HepG2 (cell line): ENCODE measurements at regions not wholly inside any gene's neighbourhood (a gene's known extent, or its start where the extent isn't known, plus 50 kb on each side); places are given as distances from the start of the nearest gene placed in this dataset.

Experiments
- ATAC-seq: fragments of 200-7000 bp; cut with Tn5 transposase; 3 replicates; pipeline ENCODE4 v1.9.1; 2020; ENCODE audit warnings: mild to moderate bottlenecking, moderate library complexity
- BruUV-seq: library from RNA; stranded (reverse); fragments of 400-500 nt; replicated peaks from 2 replicates; lab custom pipeline; 2021; lab: Mats Ljungman, UMichigan
- CTCF ChIA-PET: fragments of 300-600 bp; formaldehyde crosslinking; extraction: SDS; loops from one replicate; lab custom pipeline; 2021; ENCODE audit warnings: low total read pairs, inconsistent platforms, low intra/inter-chr PET ratio; lab: Yijun Ruan, JAX
- POLR2A ChIA-PET: fragments of 350-600 bp; sonication (Branson Sonifier 250); formaldehyde crosslinking; loops from one replicate; lab custom pipeline; 2020; ENCODE audit warnings: antibody characterized with exemption, inconsistent platforms; lab: Yijun Ruan, JAX
- DNase-seq: peaks from one replicate; pipeline ENCODE4 v3.0.0-alpha.2; 2015; ENCODE audit warnings: low spot score
- FAIRE-seq: peaks from 3 replicates; lab custom pipeline; 2011; peaks lifted over from hg19 to GRCh38; lab: Jason Lieb, UNC
- H2AFZ ChIP-seq: one replicate; pipeline ENCODE4 v1.6.1; 2011; ENCODE audit warnings: low read length, inconsistent platforms
- H3K27ac ChIP-seq: fragments of 300-600 bp; 3 replicates; pipeline ENCODE4 v1.8.0; 2011; ENCODE audit warnings: mixed run types, mild to moderate bottlenecking, mixed read lengths, low read length, inconsistent platforms; ENCODE audit not compliant: insufficient read depth; ENCODE audit errors: extremely low read length
- H3K27me3 ChIP-seq, 2 experiments: fragments of 200-600 bp in 1 of 2; 2 replicates in 1 of 2; 3 replicates in 1 of 2; pipeline versions ENCODE4 v1.6.0 to v1.8.0; 2011; ENCODE audit warnings: low read length in 2 of 2, mild to moderate bottlenecking in 2 of 2, moderate library complexity in 2 of 2, inconsistent platforms in 1 of 2; ENCODE audit not compliant: insufficient read depth in 2 of 2, control insufficient read depth in 1 of 2
- H3K36me3 ChIP-seq, 2 experiments: fragments of 200-600 bp in 1 of 2; replicated peaks in 1 of 2; 2 replicates in 1 of 2; 3 replicates in 1 of 2; pipeline versions ENCODE4 v1.5.1 to v1.8.0; 2011; ENCODE audit warnings: low read length in 2 of 2, inconsistent platforms in 1 of 2; ENCODE audit not compliant: insufficient read depth in 2 of 2, control insufficient read depth in 1 of 2
- H3K4me1 ChIP-seq: 2 replicates; pipeline ENCODE4 v1.5.1; 2012; ENCODE audit warnings: low read length, inconsistent platforms; ENCODE audit not compliant: insufficient read depth
- H3K4me2 ChIP-seq: 2 replicates; pipeline ENCODE4 v1.6.0; 2011; ENCODE audit warnings: low read depth, low read length, inconsistent platforms
- H3K4me3 ChIP-seq, 3 experiments: fragments of 200-600 bp in 1 of 3; sonication (generic), shearing (Covaris generic) in 1 of 3; replicated peaks in 1 of 3; 2 replicates each; pipeline ENCODE4 v1.5.1; 2011 to 2016; ENCODE audit warnings: low read length in 3 of 3, inconsistent platforms in 2 of 3, low read depth in 2 of 3, mild to moderate bottlenecking in 2 of 3, control low read depth in 1 of 3, mixed read lengths in 1 of 3; ENCODE audit not compliant: insufficient read depth in 1 of 3
- H3K79me2 ChIP-seq: one replicate; pipeline ENCODE4 v1.6.1; 2011; ENCODE audit warnings: low read length, inconsistent platforms; ENCODE audit not compliant: insufficient read depth
- H3K9ac ChIP-seq: 2 replicates; pipeline ENCODE4 v1.6.0; 2011; ENCODE audit warnings: mild to moderate bottlenecking, low read depth, low read length, inconsistent platforms; ENCODE audit not compliant: insufficient read depth
- H3K9me3 ChIP-seq: 2 replicates; pipeline ENCODE4 v1.5.1; 2012; ENCODE audit warnings: mild to moderate bottlenecking, low read length
- H4K20me1 ChIP-seq: 2 replicates; pipeline ENCODE4 v1.6.0; 2011; ENCODE audit warnings: inconsistent platforms, mild to moderate bottlenecking, low read length, moderate library complexity; ENCODE audit not compliant: insufficient read depth
- ADNP ChIP-seq: sonication (generic); formaldehyde crosslinking; IDR thresholded peaks from 2 replicates; pipeline ENCODE4 v1.4.0; 2020; ENCODE audit warnings: missing genetic modification reagents
- ATF1 ChIP-seq: IDR thresholded peaks from 2 replicates; pipeline ENCODE4 v1.6.1; 2016; ENCODE audit warnings: mild to moderate bottlenecking, control low read depth
- BORCS8-MEF2B ChIP-seq: sonication (generic); formaldehyde crosslinking; IDR thresholded peaks from 2 replicates; pipeline ENCODE4 v1.8.0; 2022; ENCODE audit warnings: mild to moderate bottlenecking, missing genetic modification reagents
- DR1 ChIP-seq: sonication (generic); formaldehyde crosslinking; IDR thresholded peaks from 2 replicates; pipeline ENCODE4 v1.8.0; 2021; ENCODE audit warnings: mild to moderate bottlenecking, missing genetic modification reagents, inconsistent platforms
- NR2F2 ChIP-seq: IDR thresholded peaks from 2 replicates; pipeline ENCODE4 v1.6.1; 2012; ENCODE audit warnings: low read depth, inconsistent platforms, borderline replicate concordance
- SP140L ChIP-seq: sonication (generic); formaldehyde crosslinking; IDR thresholded peaks from 2 replicates; pipeline ENCODE4 v1.4.0; 2020; ENCODE audit warnings: missing genetic modification reagents, borderline replicate concordance
- TCF7 ChIP-seq: sonication (generic); IDR thresholded peaks from 2 replicates; pipeline ENCODE4 v1.6.1; 2016; ENCODE audit warnings: antibody characterized with exemption, low read depth
- ZNF24 ChIP-seq: fragments of 450-650 bp; IDR thresholded peaks from 2 replicates; pipeline ENCODE4 v1.6.1; 2017; ENCODE audit warnings: antibody characterized with exemption, mild to moderate bottlenecking
- ZNF891 ChIP-seq: sonication (generic); formaldehyde crosslinking; IDR thresholded peaks from 2 replicates; pipeline ENCODE4 v1.5.0; 2020; ENCODE audit warnings: mild to moderate bottlenecking, missing genetic modification reagents
- ZSCAN31 ChIP-seq: sonication (generic); formaldehyde crosslinking; IDR thresholded peaks from 2 replicates; pipeline ENCODE4 v1.5.0; 2020; ENCODE audit warnings: low read depth, mild to moderate bottlenecking, missing genetic modification reagents
- WGBS: methylation state at CpG from one replicate; pipeline ENCODE4 v1.1.6; 2017; ENCODE audit warnings: low lambda C conversion rate; 5-methylcytosine and 5-hydroxymethylcytosine counted together
- in situ Hi-C: cut with HindIII; loops from 2 replicates; pipeline ENCODE4 v1.10.0; 2017; ENCODE audit warnings: low pct_unique_long_range_greater_than_20kb; ENCODE audit not compliant: extremely low pct_ligation_motif_present
- intact Hi-C: fragments of 100-400 bp; cut with micrococcal nuclease; formaldehyde crosslinking; loops from one replicate; pipeline ENCODE4 v1.10.0; 2022; ENCODE audit not compliant: unreplicated experiment
- TF ChIP-seq, protein P1 (sequence below): IDR thresholded peaks from 2 replicates; pipeline ENCODE4 v1.6.1; 2016; ENCODE audit warnings: low read depth, control low read depth
- TF ChIP-seq, protein P2 (sequence below): fragments of 450-650 bp; IDR thresholded peaks from 2 replicates; pipeline ENCODE4 v1.6.1; 2017
- TF ChIP-seq, protein P3 (sequence below): sonication (generic); formaldehyde crosslinking; IDR thresholded peaks from 2 replicates; pipeline ENCODE4 v1.8.1; 2023; ENCODE audit warnings: missing genetic modification reagents, mild to moderate bottlenecking, borderline replicate concordance
- TF ChIP-seq, protein P4 (sequence below): sonication (generic); formaldehyde crosslinking; IDR thresholded peaks from 2 replicates; pipeline ENCODE4 v1.5.0; 2020; ENCODE audit warnings: mild to moderate bottlenecking, missing genetic modification reagents
- TF ChIP-seq, protein P5 (sequence below): sonication (generic); formaldehyde crosslinking; IDR thresholded peaks from 2 replicates; pipeline ENCODE4 v1.4.0; 2020; ENCODE audit warnings: mild to moderate bottlenecking, missing genetic modification reagents
- TF ChIP-seq, protein P6 (sequence below): sonication (generic); formaldehyde crosslinking; IDR thresholded peaks from 2 replicates; pipeline ENCODE4 v1.4.0; 2020; ENCODE audit warnings: mild to moderate bottlenecking, missing genetic modification reagents

GRCh38 chr21:38095220-38095619 lies 161.6 kb upstream of the KCNJ15 start:
- FAIRE-seq (no peak), DNase-seq (no peak), ATAC-seq (no peak)
- Histone ChIP-seq H3K27me3 (no peaks in the 10 kb centered on the region), H3K36me3 (no peaks in the 10 kb centered on the region), H3K9me3 (0 out of 2 replicates have a peak, but pooled peaks cover 5% of the 10 kb centered on the region), H3K9ac (no peak overlapping the region), H4K20me1 (no peaks in the 10 kb centered on the region), H3K4me2 (no peak overlapping the region), H3K4me1 (no peaks in the 10 kb centered on the region), H2AFZ (no peak overlapping the region), H3K27ac (no peak overlapping the region), H3K79me2 (no peaks in the 10 kb centered on the region), H3K4me3 (no peak overlapping the region)
- WGBS = 2% methylated on average over 5 of the region's 5 CpGs
- in situ Hi-C loops = no loop called here
- intact Hi-C loops = no loop called here
- CTCF ChIA-PET = no interaction called here
- no TSS peak for BruUV-seq
- POLR2A ChIA-PET = no interaction called here
- TF ChIP-seq, protein P1, sequence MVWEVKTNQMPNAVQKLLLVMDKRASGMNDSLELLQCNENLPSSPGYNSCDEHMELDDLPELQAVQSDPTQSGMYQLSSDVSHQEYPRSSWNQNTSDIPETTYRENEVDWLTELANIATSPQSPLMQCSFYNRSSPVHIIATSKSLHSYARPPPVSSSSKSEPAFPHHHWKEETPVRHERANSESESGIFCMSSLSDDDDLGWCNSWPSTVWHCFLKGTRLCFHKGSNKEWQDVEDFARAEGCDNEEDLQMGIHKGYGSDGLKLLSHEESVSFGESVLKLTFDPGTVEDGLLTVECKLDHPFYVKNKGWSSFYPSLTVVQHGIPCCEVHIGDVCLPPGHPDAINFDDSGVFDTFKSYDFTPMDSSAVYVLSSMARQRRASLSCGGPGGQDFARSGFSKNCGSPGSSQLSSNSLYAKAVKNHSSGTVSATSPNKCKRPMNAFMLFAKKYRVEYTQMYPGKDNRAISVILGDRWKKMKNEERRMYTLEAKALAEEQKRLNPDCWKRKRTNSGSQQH = no peak
- no peak for TF ChIP-seq ADNP (CRISPR knock-in tag)
- TF ChIP-seq ZSCAN31 = no peak
- TF ChIP-seq, protein P2, sequence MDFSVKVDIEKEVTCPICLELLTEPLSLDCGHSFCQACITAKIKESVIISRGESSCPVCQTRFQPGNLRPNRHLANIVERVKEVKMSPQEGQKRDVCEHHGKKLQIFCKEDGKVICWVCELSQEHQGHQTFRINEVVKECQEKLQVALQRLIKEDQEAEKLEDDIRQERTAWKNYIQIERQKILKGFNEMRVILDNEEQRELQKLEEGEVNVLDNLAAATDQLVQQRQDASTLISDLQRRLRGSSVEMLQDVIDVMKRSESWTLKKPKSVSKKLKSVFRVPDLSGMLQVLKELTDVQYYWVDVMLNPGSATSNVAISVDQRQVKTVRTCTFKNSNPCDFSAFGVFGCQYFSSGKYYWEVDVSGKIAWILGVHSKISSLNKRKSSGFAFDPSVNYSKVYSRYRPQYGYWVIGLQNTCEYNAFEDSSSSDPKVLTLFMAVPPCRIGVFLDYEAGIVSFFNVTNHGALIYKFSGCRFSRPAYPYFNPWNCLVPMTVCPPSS = no peak
- TF ChIP-seq ZNF891 = no peak
- TF ChIP-seq, protein P3, sequence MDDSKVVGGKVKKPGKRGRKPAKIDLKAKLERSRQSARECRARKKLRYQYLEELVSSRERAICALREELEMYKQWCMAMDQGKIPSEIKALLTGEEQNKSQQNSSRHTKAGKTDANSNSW (CRISPR knock-in tag) = no peak
- TF ChIP-seq, protein P4, sequence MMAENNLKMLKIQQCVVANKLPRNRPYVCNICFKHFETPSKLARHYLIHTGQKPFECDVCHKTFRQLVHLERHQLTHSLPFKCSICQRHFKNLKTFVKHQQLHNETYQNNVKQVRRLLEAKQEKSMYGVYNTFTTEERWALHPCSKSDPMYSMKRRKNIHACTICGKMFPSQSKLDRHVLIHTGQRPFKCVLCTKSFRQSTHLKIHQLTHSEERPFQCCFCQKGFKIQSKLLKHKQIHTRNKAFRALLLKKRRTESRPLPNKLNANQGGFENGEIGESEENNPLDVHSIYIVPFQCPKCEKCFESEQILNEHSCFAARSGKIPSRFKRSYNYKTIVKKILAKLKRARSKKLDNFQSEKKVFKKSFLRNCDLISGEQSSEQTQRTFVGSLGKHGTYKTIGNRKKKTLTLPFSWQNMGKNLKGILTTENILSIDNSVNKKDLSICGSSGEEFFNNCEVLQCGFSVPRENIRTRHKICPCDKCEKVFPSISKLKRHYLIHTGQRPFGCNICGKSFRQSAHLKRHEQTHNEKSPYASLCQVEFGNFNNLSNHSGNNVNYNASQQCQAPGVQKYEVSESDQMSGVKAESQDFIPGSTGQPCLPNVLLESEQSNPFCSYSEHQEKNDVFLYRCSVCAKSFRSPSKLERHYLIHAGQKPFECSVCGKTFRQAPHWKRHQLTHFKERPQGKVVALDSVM (CRISPR knock-in tag) = no peak
- TF ChIP-seq, protein P5, sequence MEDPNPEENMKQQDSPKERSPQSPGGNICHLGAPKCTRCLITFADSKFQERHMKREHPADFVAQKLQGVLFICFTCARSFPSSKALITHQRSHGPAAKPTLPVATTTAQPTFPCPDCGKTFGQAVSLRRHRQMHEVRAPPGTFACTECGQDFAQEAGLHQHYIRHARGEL (CRISPR knock-in tag) = no peak
- no peak for TF ChIP-seq BORCS8-MEF2B
- no peak for TF ChIP-seq ZNF24
- TF ChIP-seq SP140L (CRISPR knock-in tag) = no peak
- TF ChIP-seq TCF7 = no peak
- no peak for TF ChIP-seq NR2F2
- TF ChIP-seq, protein P6, sequence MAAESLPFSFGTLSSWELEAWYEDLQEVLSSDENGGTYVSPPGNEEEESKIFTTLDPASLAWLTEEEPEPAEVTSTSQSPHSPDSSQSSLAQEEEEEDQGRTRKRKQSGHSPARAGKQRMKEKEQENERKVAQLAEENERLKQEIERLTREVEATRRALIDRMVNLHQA (CRISPR knock-in tag) = no peak
- no peak for TF ChIP-seq ATF1 (CRISPR knock-in tag)
- TF ChIP-seq DR1 (CRISPR knock-in tag) = no peak
